IPS-15b (cell line): ENCODE measurements at regions not wholly inside any gene's neighbourhood (a gene's known extent, or its start where the extent isn't known, plus 50 kb on each side); places are given as distances from the start of the nearest gene placed in this dataset.

Experiments
- H3K27me3 ChIP-seq: one replicate; pipeline ENCODE4 v1.6.1; 2013; ENCODE audit warnings: low read length; ENCODE audit not compliant: control insufficient read depth, insufficient read depth
- H3K36me3 ChIP-seq: one replicate; pipeline ENCODE4 v1.6.1; 2013; ENCODE audit warnings: low read length; ENCODE audit not compliant: control insufficient read depth, insufficient read depth
- H3K4me1 ChIP-seq: one replicate; pipeline ENCODE4 v1.6.1; 2013; ENCODE audit warnings: mild to moderate bottlenecking, low read length; ENCODE audit not compliant: control insufficient read depth, insufficient read depth
- H3K4me3 ChIP-seq: one replicate; pipeline ENCODE4 v1.5.1; 2013; ENCODE audit warnings: low read depth, low read length
- H3K9ac ChIP-seq: one replicate; pipeline ENCODE4 v1.6.1; 2013; ENCODE audit warnings: low read depth, mild to moderate bottlenecking, low read length
- H3K9me3 ChIP-seq: one replicate; pipeline ENCODE4 v1.6.1; 2013; ENCODE audit warnings: mild to moderate bottlenecking, low read length; ENCODE audit not compliant: control insufficient read depth, insufficient read depth

DNA sequence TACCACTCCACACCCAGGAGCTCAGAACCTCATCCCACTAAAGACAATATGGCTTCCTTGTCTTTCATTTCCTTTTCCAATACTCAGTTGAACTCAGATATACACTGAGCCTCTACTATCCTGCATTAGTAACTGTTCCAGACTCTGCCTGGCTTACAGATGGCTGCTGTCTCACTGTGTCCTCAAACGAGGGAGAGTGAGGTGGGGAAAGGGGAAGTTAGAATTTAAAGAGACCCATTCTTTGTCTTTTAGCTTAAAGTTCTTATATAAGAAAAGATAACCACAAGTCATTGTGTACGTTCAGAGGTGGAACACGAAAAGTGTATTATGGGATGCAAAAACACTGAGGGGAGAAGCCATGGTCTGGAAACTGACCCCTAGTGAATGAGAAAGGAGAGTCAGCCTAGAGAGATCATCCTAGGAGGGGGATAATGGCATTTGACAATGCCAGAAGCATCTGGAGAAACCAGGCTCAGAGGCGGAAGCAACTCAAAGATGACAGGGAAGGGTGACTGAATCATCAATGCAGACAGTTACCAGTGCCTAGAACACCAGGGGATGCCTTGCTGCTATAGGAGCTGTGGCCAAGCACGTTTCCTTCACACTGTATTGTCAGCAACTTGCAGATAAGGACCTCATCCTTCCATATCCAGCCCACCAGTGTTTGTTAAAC, 170.7 kb downstream of the CYRIA start:
- no peaks in the 10 kb centered on the region for H3K36me3 ChIP-seq
- H3K9ac ChIP-seq: no peak overlapping the region
- H3K4me3 ChIP-seq: no peak overlapping the region
- H3K9me3 ChIP-seq: no peaks in the 10 kb centered on the region
- no peaks in the 10 kb centered on the region for H3K4me1 ChIP-seq
- H3K27me3 ChIP-seq: no peaks in the 10 kb centered on the region

DNA sequence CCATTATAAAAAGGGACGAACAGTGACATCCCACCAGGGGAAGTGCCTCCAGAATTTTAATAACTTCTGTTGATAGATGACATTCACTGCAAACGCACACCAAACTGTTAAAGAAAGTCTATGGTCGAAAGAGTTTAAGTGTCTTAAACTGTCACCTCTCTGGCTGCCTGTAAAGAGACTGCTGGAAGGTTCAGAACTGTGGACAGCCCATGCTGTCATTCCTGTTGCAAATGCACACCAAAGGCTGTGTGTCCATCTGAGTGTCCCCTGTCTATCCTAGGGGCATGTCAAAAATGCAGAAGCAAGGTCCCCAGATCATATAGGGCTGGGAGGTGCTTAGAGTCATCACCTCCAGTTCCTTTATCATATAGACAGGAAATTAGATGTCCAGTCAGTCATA, 171.8 kb downstream of the CYRIA start:
- H3K4me1 ChIP-seq: no peaks in the 10 kb centered on the region
- H3K9ac ChIP-seq: no peak overlapping the region
- H3K9me3 ChIP-seq: no peaks in the 10 kb centered on the region
- no peaks in the 10 kb centered on the region for H3K27me3 ChIP-seq
- no peak overlapping the region for H3K4me3 ChIP-seq
- no peaks in the 10 kb centered on the region for H3K36me3 ChIP-seq

DNA sequence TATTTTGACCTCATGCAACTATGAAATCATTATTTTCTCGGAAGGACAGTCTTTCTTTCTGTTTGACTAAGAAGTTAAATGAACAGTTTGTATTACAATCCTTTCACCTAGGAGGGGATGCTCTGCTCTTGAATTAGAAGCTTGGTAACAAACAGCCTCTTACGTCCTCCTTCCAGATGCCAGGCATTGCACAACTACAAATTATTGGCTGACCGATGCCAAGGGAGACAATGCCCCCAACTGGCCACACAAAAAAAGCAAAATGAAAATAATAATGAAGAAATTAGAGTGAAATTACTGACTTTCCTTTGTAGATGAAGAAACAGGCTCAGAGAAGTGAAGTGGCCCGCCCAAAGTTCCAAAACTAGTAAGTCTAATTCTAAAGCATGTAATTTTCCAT, 177.9 kb downstream of the CYRIA start:
- H3K9me3 ChIP-seq: no peaks in the 10 kb centered on the region
- H3K4me3 ChIP-seq: no peak overlapping the region
- no peaks in the 10 kb centered on the region for H3K27me3 ChIP-seq
- no peaks in the 10 kb centered on the region for H3K4me1 ChIP-seq
- no peak overlapping the region for H3K9ac ChIP-seq
- no peaks in the 10 kb centered on the region for H3K36me3 ChIP-seq

GRCh38 chr2:16485251-16485650, 180.4 kb downstream of the CYRIA start:
- Histone ChIP-seq H3K27me3 (no peaks in the 10 kb centered on the region), H3K9ac (no peak overlapping the region), H3K36me3 (no peaks in the 10 kb centered on the region), H3K4me3 (no peak overlapping the region), H3K9me3 (no peaks in the 10 kb centered on the region), H3K4me1 (no peaks in the 10 kb centered on the region)

GRCh38 chr2:16482460-16482859, 183.2 kb downstream of the CYRIA start:
- H3K4me3 ChIP-seq: no peak overlapping the region
- no peaks in the 10 kb centered on the region for H3K9me3 ChIP-seq
- H3K9ac ChIP-seq: no peak overlapping the region
- no peaks in the 10 kb centered on the region for H3K4me1 ChIP-seq
- H3K36me3 ChIP-seq: no peaks in the 10 kb centered on the region
- peaks cover 2% of the 10 kb centered on the region for H3K27me3 ChIP-seq

DNA sequence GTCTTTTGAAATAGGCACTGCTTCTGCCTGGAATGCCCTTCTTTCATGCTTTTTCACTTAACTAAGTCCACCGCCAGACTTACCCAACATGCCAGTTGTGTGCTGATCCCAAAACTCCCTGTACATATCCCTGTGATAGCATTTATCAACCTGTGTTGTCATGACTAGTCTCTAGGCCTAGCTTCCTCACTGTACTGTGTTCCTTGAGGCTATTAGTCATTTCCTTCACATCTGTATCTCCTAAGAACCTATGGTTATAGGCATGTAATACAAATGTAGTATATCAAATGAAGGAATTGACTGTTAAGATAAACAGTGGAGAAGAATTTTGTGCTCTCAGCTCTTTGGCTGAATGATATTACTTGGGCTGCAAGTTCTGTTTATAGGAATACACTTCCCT, 184.3 kb downstream of the CYRIA start:
- no peak overlapping the region for H3K9ac ChIP-seq
- H3K4me1 ChIP-seq: no peaks in the 10 kb centered on the region
- H3K36me3 ChIP-seq: no peaks in the 10 kb centered on the region
- H3K9me3 ChIP-seq: no peaks in the 10 kb centered on the region
- no peak overlapping the region for H3K4me3 ChIP-seq
- peaks cover 2% of the 10 kb centered on the region for H3K27me3 ChIP-seq

DNA sequence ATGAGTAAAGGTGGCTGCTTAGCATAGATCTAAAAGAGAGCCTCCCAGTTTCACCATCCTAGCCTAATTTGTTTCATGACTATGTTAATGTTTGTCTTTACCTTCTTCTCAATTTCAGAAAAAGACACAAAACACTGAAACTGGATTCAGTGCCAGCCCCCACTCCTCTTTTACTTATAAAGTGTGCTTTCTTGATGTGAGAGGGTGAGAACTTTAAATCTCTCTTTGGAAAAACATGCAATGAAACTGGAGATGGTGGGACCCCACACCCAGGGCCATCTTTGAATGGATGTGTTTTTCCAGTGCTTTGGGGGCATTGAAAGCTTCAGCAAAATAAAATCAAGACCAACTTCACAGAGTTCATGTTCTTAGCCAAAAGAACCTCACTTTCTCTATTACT, 185.9 kb downstream of the CYRIA start:
- Histone ChIP-seq H3K9ac (no peak overlapping the region), H3K4me3 (no peak overlapping the region), H3K9me3 (no peaks in the 10 kb centered on the region), H3K27me3 (peaks cover 2% of the 10 kb centered on the region), H3K36me3 (no peaks in the 10 kb centered on the region), H3K4me1 (no peaks in the 10 kb centered on the region)

DNA sequence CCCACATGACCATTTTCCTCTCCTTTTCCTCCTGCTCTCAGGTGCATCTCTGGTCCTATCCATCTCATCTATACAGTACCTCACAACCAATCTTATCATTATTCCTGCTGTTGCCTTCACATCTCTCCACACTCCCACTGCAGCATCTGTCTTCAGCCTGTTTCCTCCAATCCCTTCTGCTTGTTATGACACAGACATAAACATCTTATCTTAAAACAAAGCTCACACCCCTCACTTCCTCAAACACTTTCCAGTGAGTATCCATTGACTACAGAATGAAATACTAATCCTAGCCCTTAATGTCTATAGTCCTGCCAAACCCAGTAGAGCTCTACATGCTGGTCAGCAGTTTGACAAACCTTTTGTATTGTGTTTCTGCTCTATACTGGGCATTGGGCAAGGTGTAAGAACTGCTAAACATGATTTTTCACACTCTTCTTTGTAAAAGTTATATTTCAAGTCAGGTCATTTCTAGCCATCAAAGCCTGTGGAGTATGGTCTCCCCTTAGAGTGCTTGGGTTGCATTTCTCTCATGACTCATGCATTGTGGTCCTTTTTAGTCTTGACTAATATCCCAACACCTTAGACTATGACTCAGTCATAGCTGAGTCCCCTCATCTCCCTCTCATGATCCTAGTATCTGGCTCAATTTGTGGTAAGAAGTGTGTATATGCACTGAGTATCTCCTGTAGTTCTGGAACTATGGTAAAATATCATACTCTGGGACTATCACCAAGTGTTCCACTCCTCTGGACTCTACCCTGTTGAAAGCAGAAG, 187.0 kb downstream of the CYRIA start:
- Histone ChIP-seq H3K4me3 (no peak overlapping the region), H3K4me1 (no peaks in the 10 kb centered on the region), H3K27me3 (peaks cover 2% of the 10 kb centered on the region)

GRCh38 chr2:16477648-16478047, 188.0 kb downstream of the CYRIA start:
- Histone ChIP-seq H3K27me3 (peaks cover 2% of the 10 kb centered on the region), H3K36me3 (no peaks in the 10 kb centered on the region), H3K4me1 (no peaks in the 10 kb centered on the region), H3K9me3 (no peaks in the 10 kb centered on the region), H3K4me3 (no peak overlapping the region), H3K9ac (no peak overlapping the region)

More for the DNA sequence above, 187.0 kb downstream of the CYRIA start:
- H3K9me3 ChIP-seq: no peaks in the 10 kb centered on the region
- no peak overlapping the region for H3K9ac ChIP-seq
- no peaks in the 10 kb centered on the region for H3K36me3 ChIP-seq

GRCh38 chr2:16476866-16477265, 188.8 kb downstream of the CYRIA start:
- Histone ChIP-seq H3K4me1 (no peaks in the 10 kb centered on the region), H3K4me3 (no peak overlapping the region), H3K9me3 (no peaks in the 10 kb centered on the region), H3K9ac (no peak overlapping the region), H3K36me3 (no peaks in the 10 kb centered on the region), H3K27me3 (peaks cover 2% of the 10 kb centered on the region)

DNA sequence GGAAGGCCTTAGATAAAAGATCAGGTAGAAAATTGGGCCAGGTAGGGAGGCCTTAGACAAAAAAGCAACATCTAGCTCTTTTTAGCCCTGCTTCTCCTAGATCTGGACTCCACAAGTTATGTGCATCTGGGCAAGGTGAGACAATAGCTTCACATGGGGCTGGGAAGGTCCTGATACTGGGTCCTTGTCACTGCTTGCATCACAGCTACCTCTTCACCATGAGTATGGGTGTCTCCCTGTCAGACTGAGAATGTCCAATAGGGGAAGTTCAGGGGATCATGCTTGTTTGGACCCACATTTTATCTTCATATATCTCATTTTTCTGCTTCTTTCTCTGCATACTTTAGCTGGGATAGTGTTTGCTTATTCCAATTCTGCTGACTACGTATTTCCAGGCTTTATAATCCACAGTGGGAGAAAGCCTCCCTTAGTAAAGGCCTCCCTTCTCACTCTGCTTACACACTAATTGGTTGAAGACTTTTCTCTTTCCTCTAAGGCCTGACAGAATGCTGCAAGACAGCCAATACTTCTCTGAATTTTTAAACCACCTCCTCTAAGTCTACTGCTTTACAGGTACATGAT, 189.6 kb downstream of the CYRIA start:
- H3K4me3 ChIP-seq: no peak overlapping the region
- H3K4me1 ChIP-seq: no peaks in the 10 kb centered on the region
- no peaks in the 10 kb centered on the region for H3K9me3 ChIP-seq
- H3K36me3 ChIP-seq: no peaks in the 10 kb centered on the region
- H3K27me3 ChIP-seq: peaks cover 2% of the 10 kb centered on the region
- no peak overlapping the region for H3K9ac ChIP-seq

DNA sequence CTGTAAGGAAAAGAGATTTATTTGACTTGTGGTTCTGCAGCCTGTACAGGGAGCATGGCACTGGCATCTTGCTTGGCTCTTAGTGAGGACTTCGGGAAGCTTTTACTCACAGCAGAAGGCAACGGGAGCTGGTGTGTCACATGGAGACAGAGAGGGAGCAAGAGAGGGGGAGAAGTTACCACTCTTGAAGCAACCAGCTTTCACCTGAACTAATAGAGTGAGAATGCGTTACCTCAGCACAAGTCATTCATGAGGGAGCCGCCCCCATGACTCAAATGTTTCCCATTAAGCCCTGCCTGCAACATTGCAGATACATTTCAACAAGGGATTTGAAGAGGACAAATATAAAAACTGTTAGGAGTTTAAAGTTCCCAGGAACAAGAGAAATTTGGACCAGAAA, 190.0 kb downstream of the CYRIA start:
- no peaks in the 10 kb centered on the region for H3K36me3 ChIP-seq
- H3K9me3 ChIP-seq: no peaks in the 10 kb centered on the region
- H3K9ac ChIP-seq: no peak overlapping the region
- no peaks in the 10 kb centered on the region for H3K4me1 ChIP-seq
- H3K4me3 ChIP-seq: no peak overlapping the region
- peaks cover 2% of the 10 kb centered on the region for H3K27me3 ChIP-seq
